Keratinocyte (primary cell): ENCODE measurements at regions not wholly inside any gene's neighbourhood (a gene's known extent, or its start where the extent isn't known, plus 50 kb on each side); places are given as distances from the start of the nearest gene placed in this dataset.

Source experiments
- DNase-seq: peaks from one replicate; pipeline ENCODE4 v3.0.0-alpha.2; 2011; ENCODE audit warnings: low read depth, missing footprints, low spot score
- FAIRE-seq: peaks from 2 replicates; lab custom pipeline; 2011; peaks lifted over from hg19 to GRCh38; lab: Jason Lieb, UNC
- H2AFZ ChIP-seq: 2 replicates; pipeline ENCODE4 v1.6.0; 2012; ENCODE audit warnings: low read length, control low read depth, inconsistent platforms; ENCODE audit not compliant: control insufficient read depth
- H3K27ac ChIP-seq: 2 replicates; pipeline ENCODE4 v1.5.1; 2011; ENCODE audit warnings: low read length; ENCODE audit not compliant: control insufficient read depth, insufficient read depth
- H3K27me3 ChIP-seq: 3 replicates; pipeline ENCODE4 v1.6.0; 2011; ENCODE audit warnings: low read length; ENCODE audit not compliant: control insufficient read depth, insufficient read depth; ENCODE audit errors: extremely low read depth
- H3K36me3 ChIP-seq, 2 experiments: 2 replicates in 1 of 2; 3 replicates in 1 of 2; pipeline ENCODE4 v1.5.1; 2011; ENCODE audit warnings: low read length in 2 of 2, mild to moderate bottlenecking in 1 of 2; ENCODE audit not compliant: control insufficient read depth in 2 of 2, insufficient read depth in 2 of 2; ENCODE audit errors: extremely low read depth in 1 of 2
- H3K4me1 ChIP-seq: 3 replicates; pipeline ENCODE4 v1.5.1; 2011; ENCODE audit warnings: low read length; ENCODE audit not compliant: control insufficient read depth, insufficient read depth; ENCODE audit errors: extremely low read depth
- H3K4me2 ChIP-seq: 3 replicates; pipeline ENCODE4 v1.6.0; 2011; ENCODE audit warnings: low read depth, low read length; ENCODE audit not compliant: control insufficient read depth, insufficient read depth; ENCODE audit errors: extremely low read depth
- H3K4me3 ChIP-seq, 3 experiments: fragments of 200-600 bp in 1 of 3; sonication (generic) in 1 of 3; 2 replicates in 2 of 3; 3 replicates in 1 of 3; pipeline ENCODE4 v1.5.1; 2011 to 2016; ENCODE audit warnings: low read length in 3 of 3, mild to moderate bottlenecking in 3 of 3, control low read depth in 2 of 3, inconsistent platforms in 1 of 3, low read depth in 1 of 3, mixed read lengths in 1 of 3, mixed run types in 1 of 3, moderate library complexity in 1 of 3; ENCODE audit not compliant: control insufficient read depth in 2 of 3, insufficient read depth in 2 of 3; ENCODE audit errors: extremely low read depth in 1 of 3
- H3K79me2 ChIP-seq: 2 replicates; pipeline ENCODE4 v1.6.0; 2012; ENCODE audit warnings: low read length; ENCODE audit not compliant: control insufficient read depth, insufficient read depth
- H3K9ac ChIP-seq: 3 replicates; pipeline ENCODE4 v1.6.0; 2011; ENCODE audit warnings: low read length; ENCODE audit not compliant: control insufficient read depth, insufficient read depth; ENCODE audit errors: extremely low read depth
- H3K9me1 ChIP-seq: 3 replicates; pipeline ENCODE4 v1.6.0; 2011; ENCODE audit warnings: low read length; ENCODE audit not compliant: control insufficient read depth, insufficient read depth; ENCODE audit errors: extremely low read depth
- H3K9me3 ChIP-seq: 2 replicates; pipeline ENCODE4 v1.5.1; 2012; ENCODE audit warnings: low read depth, low read length; ENCODE audit not compliant: control insufficient read depth
- H4K20me1 ChIP-seq: 3 replicates; pipeline ENCODE4 v1.6.0; 2011; ENCODE audit warnings: low read length; ENCODE audit not compliant: control insufficient read depth, insufficient read depth; ENCODE audit errors: extremely low read depth
- CTCF ChIP-seq, 3 experiments: IDR thresholded peaks in 1 of 3; conservative IDR thresholded peaks in 1 of 3; optimal IDR thresholded peaks in 1 of 3; 2 replicates in 2 of 3; 3 replicates in 1 of 3; pipeline versions ENCODE3 to v1.5.1; 2011; ENCODE audit warnings: low read length in 3 of 3, mild to moderate bottlenecking in 3 of 3, moderate library complexity in 2 of 3, control low read depth in 1 of 3, inconsistent platforms in 1 of 3; ENCODE audit not compliant: insufficient read depth in 2 of 3; ENCODE audit errors: extremely low read depth in 1 of 3
- EZH2 ChIP-seq: IDR thresholded peaks from one replicate; pipeline ENCODE4 v1.6.1; 2012; ENCODE audit warnings: inconsistent platforms, mild to moderate bottlenecking, low read length, moderate library complexity
- dilution Hi-C: fragments of 300-500 bp; cut with MboI; formaldehyde crosslinking; loops from one replicate; pipeline ENCODE4 v1.7.0; 2020; ENCODE audit warnings: low sequenced_read_pairs; ENCODE audit not compliant: extremely low pct_ligation_motif_present

GRCh38 chr13:34751492-34751891 lies 190.6 kb upstream of the NBEA start:
- Histone ChIP-seq H3K9me3 (no peaks in the 10 kb centered on the region), H3K79me2 (no peaks in the 10 kb centered on the region), H3K27me3 (no peaks in the 10 kb centered on the region), H3K27ac (no peak overlapping the region), H3K4me2 (no peak overlapping the region), H3K9ac (no peak overlapping the region), H2AFZ (no peak overlapping the region), H3K4me1 (peaks cover 3% of the 10 kb centered on the region), H3K36me3 (no peaks in the 10 kb centered on the region), H4K20me1 (no peaks in the 10 kb centered on the region), H3K4me3 (no peak overlapping the region), H3K9me1 (no peaks in the 10 kb centered on the region)
- TF ChIP-seq CTCF (optimal IDR thresholded peaks at IDR 0.05 in 1 of 3, IDR thresholded peaks at IDR 0.05 in 1 of 3, conservative IDR thresholded peaks at IDR 0.05 in 1 of 3; ENCODE audit: extremely low read depth in 1 of 3, insufficient read depth in 2 of 3, low read length in 3 of 3) (no peak), EZH2 (no peak)
- no peak for DNase-seq
- dilution Hi-C loops: no loop called here
- no peak for FAIRE-seq

GRCh38 chr13:34752283-34752960 lies 189.6 kb upstream of the NBEA start:
- no peaks in the 10 kb centered on the region for H3K36me3 ChIP-seq
- H3K79me2 ChIP-seq: no peaks in the 10 kb centered on the region
- H4K20me1 ChIP-seq: no peaks in the 10 kb centered on the region
- TF ChIP-seq CTCF (optimal IDR thresholded peaks at IDR 0.05 in 1 of 3, IDR thresholded peaks at IDR 0.05 in 1 of 3, conservative IDR thresholded peaks at IDR 0.05 in 1 of 3; ENCODE audit: extremely low read depth in 1 of 3, insufficient read depth in 2 of 3, low read length in 3 of 3) (no peak), EZH2 (no peak)
- no peak overlapping the region for H3K4me2 ChIP-seq
- no peak for DNase-seq
- no peak overlapping the region for H3K27ac ChIP-seq
- H3K27me3 ChIP-seq: no peaks in the 10 kb centered on the region
- no peak overlapping the region for H2AFZ ChIP-seq
- no peak for FAIRE-seq
- no peak overlapping the region for H3K9ac ChIP-seq
- H3K9me3 ChIP-seq: no peaks in the 10 kb centered on the region
- H3K9me1 ChIP-seq: no peaks in the 10 kb centered on the region
- H3K4me3 ChIP-seq: no peak overlapping the region
- H3K4me1 ChIP-seq: peaks cover 3% of the 10 kb centered on the region
- dilution Hi-C loops: no loop called here
